ENCODE measurements at regions not wholly inside any gene's neighbourhood (a gene's known extent, or its start where the extent isn't known, plus 50 kb on each side); places are given as distances from the start of the nearest gene placed in this dataset.

GRCh38 chr12:18998343-18999261, 130.9 kb upstream of the PLEKHA5 start:
- TF ChIP-seq CTCF (IDR thresholded peaks at IDR 0.05) (no peak), EZH2 (IDR thresholded peaks at IDR 0.05; ENCODE audit: borderline replicate concordance, insufficient read depth, low read depth, low read length, poor library complexity, severe bottlenecking) (no peak)

Data from B cell (primary cell).